A549 (cell line): ENCODE measurements at regions not wholly inside any gene's neighbourhood (a gene's known extent, or its start where the extent isn't known, plus 50 kb on each side); places are given as distances from the start of the nearest gene placed in this dataset.

Source experiments
- CTCF ChIP-seq: fragments of >200 bp; sonication (Bioruptor Twin); formaldehyde crosslinking; IDR thresholded peaks from 3 replicates; pipeline ENCODE4 v1.5.1; 2016
- KDM5A ChIP-seq: fragments of 200-600 bp; sonication (generic); IDR thresholded peaks from 2 replicates; pipeline ENCODE4 v1.6.1; 2016; ENCODE audit warnings: antibody characterized with exemption, mild to moderate bottlenecking
- MAX ChIP-seq: IDR thresholded peaks from 2 replicates; pipeline ENCODE4 v1.6.1; 2012
- POLR2A ChIP-seq: IDR thresholded peaks from 2 replicates; pipeline ENCODE4 v1.6.1; 2012; ENCODE audit warnings: mild to moderate bottlenecking, low read length

- TF ChIP-seq MAX (no peak), POLR2A (no peak), CTCF (no peak), KDM5A (no peak)
Observed at GRCh38 chr16:26267641-26268040, 575.9 kb downstream of the HS3ST4 start.
